HUES6 (cell line): ENCODE measurements at regions not wholly inside any gene's neighbourhood (a gene's known extent, or its start where the extent isn't known, plus 50 kb on each side); places are given as distances from the start of the nearest gene placed in this dataset.
"Not testable (repeated sequence)": the region's sequence is repeated elsewhere in the genome, so short reads cannot be mapped to it uniquely, and the experiment has no call there.

Source experiments
- H3K27ac ChIP-seq: 2 replicates; pipeline ENCODE4 v1.7.0; 2013; ENCODE audit warnings: low read depth, mild to moderate bottlenecking, low read length, inconsistent platforms
- H3K27me3 ChIP-seq: 2 replicates; pipeline ENCODE4 v1.6.1; 2013; ENCODE audit warnings: low read length; ENCODE audit not compliant: control insufficient read depth, insufficient read depth
- H3K36me3 ChIP-seq: 2 replicates; pipeline ENCODE4 v1.6.1; 2013; ENCODE audit warnings: low read length; ENCODE audit not compliant: control insufficient read depth, insufficient read depth
- H3K4me1 ChIP-seq: 2 replicates; pipeline ENCODE4 v1.6.1; 2013; ENCODE audit warnings: low read length; ENCODE audit not compliant: control insufficient read depth, insufficient read depth
- H3K4me3 ChIP-seq: 2 replicates; pipeline ENCODE4 v1.5.1; 2013; ENCODE audit warnings: low read depth, low read length
- H3K9ac ChIP-seq: one replicate; pipeline ENCODE4 v1.6.1; 2013; ENCODE audit warnings: mild to moderate bottlenecking, low read length
- H3K9me3 ChIP-seq: 2 replicates; pipeline ENCODE4 v1.6.1; 2013; ENCODE audit warnings: low read depth, low read length; ENCODE audit not compliant: control insufficient read depth, insufficient read depth

DNA sequence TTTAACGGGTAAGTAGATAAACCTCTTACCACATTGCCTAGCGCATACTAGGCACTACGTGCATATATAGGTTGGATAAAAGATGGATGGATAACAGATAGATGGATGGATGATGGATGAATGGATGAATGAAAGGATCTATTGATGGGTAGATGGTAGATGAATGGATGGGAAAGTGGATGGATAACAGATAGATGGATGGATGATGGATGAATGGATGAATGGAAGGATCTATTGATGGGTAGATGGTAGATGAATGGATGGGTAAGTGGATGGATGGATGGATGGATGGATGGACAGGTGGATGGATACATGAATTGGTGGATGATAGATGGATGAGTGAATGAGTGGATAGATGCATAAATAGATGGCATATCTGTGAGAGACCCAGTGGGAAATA lies 555.0 kb downstream of the MN1 start:
- no peak overlapping the region for H3K9ac ChIP-seq
- H3K27ac ChIP-seq: no peak overlapping the region
- H3K4me1 ChIP-seq: no peaks in the 10 kb centered on the region; the same call in 1 of the 2 replicates
- peaks cover 3% of the 10 kb centered on the region; the same call in 1 of the 2 replicates for H3K27me3 ChIP-seq
- H3K9me3 ChIP-seq: no peaks in the 10 kb centered on the region
- H3K4me3 ChIP-seq: no peak overlapping the region
- no peaks in the 10 kb centered on the region for H3K36me3 ChIP-seq

DNA sequence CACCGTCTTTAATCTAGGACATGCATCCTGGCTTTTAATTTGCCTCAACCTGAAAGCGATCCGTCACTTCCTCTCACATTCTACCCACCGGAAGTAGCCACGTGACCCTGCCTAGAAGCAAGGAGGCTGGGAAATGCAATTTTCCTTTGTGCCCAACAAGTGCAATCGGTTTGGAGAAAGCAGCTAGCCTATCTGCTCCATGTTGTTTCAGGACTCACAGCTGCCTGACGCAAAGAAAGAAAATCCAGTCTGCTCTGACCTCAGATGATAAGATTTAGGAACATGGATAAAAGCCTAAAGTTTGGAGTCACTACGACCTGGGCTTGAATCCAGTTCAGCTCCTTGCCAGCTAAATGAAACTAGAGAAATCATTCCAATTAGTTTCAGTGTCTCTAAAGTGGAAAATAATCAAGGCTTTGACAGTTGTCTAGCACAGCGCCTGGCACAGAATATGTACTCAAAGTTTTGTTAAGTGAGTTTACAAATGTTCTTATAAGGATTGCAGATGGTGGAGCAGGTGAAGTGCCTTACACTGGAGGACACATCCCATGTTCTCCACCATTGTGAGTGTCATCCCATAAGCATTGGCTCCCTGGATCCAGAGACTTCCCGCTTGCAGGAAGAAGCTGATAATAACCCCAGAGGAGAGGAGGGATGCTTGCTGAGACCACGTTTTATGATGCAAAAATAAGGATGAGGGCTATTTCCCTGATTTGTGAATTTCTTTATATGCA lies 553.7 kb downstream of the MN1 start:
- H3K27ac ChIP-seq: no peak overlapping the region
- no peak overlapping the region for H3K9ac ChIP-seq
- no peak overlapping the region for H3K4me3 ChIP-seq
- no peaks in the 10 kb centered on the region for H3K36me3 ChIP-seq
- no peaks in the 10 kb centered on the region; the same call in 1 of the 2 replicates for H3K4me1 ChIP-seq
- H3K9me3 ChIP-seq: no peaks in the 10 kb centered on the region
- peaks cover 3% of the 10 kb centered on the region; the same call in 1 of the 2 replicates for H3K27me3 ChIP-seq

DNA sequence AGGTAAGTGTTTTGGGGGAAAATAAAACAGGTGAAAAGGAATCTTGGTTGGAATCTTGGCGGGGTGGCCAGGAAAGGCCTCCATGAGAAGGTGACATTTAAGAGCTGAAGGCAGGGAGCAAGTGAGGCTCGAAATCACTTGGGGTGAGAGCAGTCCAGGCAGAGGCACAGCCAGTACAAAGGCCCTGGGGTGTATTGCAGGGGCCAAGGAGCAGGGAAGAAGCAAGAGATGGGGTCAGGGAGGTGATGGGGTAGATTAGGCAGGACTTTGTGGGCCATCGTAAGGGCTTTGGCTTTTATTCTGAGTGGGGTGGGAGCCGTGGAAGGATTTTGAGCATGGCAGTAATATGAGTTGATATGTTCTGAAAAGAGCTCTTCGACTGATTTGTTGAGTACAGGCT lies 551.1 kb downstream of the MN1 start:
- no peak overlapping the region for H3K9ac ChIP-seq
- H3K9me3 ChIP-seq: peaks cover 8% of the 10 kb centered on the region
- no peaks in the 10 kb centered on the region for H3K36me3 ChIP-seq
- peaks cover 3% of the 10 kb centered on the region; the same call in 1 of the 2 replicates for H3K27me3 ChIP-seq
- no peaks in the 10 kb centered on the region; the same call in 1 of the 2 replicates for H3K4me1 ChIP-seq
- H3K27ac ChIP-seq: no peak overlapping the region
- no peak overlapping the region for H3K4me3 ChIP-seq

DNA sequence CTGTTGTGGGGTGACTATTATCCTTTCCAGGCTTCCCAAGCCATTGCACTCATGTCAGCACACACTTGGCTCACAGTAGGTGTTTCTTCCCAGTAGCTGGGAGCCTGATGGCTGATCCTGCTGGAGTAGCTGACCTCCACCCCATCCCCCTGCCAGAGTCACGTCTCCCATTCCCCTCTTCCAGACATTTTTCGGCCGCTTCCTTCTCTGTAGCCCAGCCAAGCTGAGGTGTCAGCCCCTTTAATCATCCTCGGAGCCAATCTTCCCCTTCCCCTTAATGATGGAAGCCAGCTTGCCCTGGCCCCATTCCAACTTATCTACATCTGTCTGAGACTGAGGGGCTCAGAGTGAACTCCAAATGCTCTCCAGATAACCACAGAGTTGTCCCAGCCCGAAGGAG lies 550.7 kb downstream of the MN1 start:
- peaks cover 13% of the 10 kb centered on the region for H3K9me3 ChIP-seq
- no peaks in the 10 kb centered on the region for H3K36me3 ChIP-seq
- peaks cover 3% of the 10 kb centered on the region; the same call in 1 of the 2 replicates for H3K27me3 ChIP-seq
- H3K9ac ChIP-seq: no peak overlapping the region
- H3K4me3 ChIP-seq: no peak overlapping the region
- H3K27ac ChIP-seq: no peak overlapping the region
- H3K4me1 ChIP-seq: no peaks in the 10 kb centered on the region; the same call in 1 of the 2 replicates

DNA sequence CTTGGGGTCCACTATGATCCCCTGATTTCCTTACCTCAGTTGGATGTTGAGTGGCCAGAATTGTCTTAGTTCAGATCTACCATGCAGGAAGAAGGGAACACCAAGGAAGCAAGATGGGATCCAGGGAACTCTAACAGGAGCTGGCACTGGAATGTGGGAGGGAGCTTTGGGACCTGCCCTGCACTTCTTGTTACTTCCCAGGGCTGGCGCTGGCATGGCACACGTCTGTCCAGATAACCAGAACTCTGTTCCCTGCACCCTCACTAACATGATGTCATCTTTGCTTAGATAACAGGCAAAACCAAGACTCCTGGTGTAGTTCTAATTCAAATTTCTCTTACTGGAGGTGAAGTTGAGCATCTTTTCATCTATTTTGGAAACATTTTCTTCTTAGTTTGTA lies 550.0 kb downstream of the MN1 start:
- H3K9ac ChIP-seq: no peak overlapping the region

DNA sequence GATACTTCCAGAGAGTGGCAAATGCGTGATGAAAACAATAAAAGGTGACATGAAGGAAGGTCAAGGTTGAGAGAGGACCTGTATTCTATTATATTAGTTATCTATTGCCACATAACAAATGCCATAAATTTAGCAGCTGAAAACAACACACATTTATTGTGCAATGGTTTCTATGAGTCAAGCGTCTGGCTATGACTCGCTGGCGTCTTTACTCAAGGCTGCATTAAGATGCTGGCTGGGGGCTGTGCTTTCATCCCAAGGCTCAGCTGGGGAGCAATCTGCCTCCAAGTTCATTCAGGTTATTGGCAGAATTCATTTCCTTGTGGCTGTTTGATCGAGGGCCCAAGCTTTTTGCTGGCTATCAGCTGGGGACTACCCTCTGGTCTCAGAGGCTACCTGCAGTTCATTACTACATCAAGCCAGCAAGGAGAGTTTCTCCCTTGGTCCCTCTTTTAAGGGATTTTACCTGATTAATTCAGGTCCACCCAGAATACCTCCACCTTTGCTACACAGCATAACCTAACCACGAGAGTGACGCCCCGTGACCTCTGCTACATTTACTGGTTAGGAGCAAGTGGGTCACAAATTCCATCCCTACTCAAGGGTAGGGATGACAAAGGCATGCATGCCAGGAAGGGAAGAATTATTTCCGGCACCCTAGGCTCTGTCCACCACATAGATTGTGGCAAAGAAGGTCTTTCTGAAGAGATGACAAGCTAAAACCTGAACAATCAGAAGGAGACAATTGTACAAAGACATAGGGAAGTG lies 549.1 kb downstream of the MN1 start:
- no peaks in the 10 kb centered on the region for H3K27me3 ChIP-seq
- H3K4me1 ChIP-seq: no peaks in the 10 kb centered on the region; the same call in 1 of the 2 replicates
- H3K9ac ChIP-seq: no peak overlapping the region
- H3K4me3 ChIP-seq: no peak overlapping the region
- H3K36me3 ChIP-seq: no peaks in the 10 kb centered on the region
- H3K9me3 ChIP-seq: peaks cover 21% of the 10 kb centered on the region
- no peak overlapping the region for H3K27ac ChIP-seq

More for the DNA sequence above, 550.0 kb downstream of the MN1 start:
- Histone ChIP-seq H3K4me1 (no peaks in the 10 kb centered on the region; the same call in 1 of the 2 replicates), H3K27me3 (peaks cover 2% of the 10 kb centered on the region; the same call in 1 of the 2 replicates), H3K27ac (no peak overlapping the region), H3K9me3 (peaks cover 18% of the 10 kb centered on the region), H3K4me3 (no peak overlapping the region), H3K36me3 (no peaks in the 10 kb centered on the region)

DNA sequence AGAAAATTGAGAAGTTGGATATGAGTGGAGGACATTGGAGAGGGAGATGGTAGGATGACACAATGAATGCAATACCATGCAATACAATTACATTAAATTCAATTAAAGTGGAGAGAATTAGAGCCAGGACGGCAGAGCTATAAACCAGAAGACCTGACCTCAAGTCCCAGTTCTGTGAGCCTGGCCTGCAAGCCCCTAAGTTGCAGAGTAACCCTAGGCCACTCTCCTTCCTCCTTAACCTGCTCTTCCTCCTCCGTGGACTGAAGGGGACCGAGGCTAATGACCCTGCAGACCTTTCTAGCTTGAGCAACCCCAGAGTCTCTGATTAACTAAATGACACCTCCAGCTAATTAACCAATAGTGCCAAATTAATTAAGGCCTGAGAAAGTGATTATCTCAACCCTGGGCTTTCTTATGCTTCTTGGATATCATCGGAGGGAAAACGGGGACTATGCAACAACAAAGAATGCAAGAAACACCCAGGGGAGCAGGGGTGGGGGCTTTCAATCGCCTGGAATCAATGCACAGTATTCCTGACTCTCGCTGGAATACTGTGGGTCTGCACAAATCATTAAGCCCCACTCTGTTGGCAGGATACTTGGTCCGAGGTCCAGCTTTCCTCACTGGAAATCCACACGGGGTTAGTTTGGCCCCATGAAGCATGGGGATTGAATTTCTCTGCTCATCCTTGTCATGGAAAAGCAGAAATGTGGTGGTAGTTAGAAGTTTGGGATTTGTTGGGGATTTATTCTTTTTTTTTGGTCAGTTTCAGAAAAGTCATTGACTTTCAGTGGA lies 548.3 kb downstream of the MN1 start:
- no peaks in the 10 kb centered on the region for H3K27me3 ChIP-seq

DNA sequence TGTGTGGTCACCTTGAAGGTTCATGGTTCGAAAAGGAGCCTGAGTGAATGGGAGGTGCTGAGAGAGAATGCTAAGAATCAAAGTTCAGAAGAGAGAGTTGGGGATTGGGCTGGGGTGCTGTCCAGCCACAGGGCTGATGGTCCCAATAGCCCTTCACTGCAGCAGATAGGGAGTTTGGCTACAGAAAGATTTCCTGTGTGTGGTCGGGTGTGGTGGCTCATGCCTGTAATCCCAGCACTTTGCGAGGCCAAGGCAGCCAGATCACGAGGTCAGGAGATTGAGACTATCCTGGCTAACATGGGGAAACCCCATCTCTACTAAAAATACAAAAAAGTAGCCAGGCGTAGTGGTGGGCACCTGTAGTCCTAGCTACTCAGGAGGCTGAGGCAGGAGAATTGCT lies 547.5 kb downstream of the MN1 start:
- H3K27ac ChIP-seq, H3K27me3 ChIP-seq, H3K4me3 ChIP-seq, H3K9ac ChIP-seq, H3K36me3 ChIP-seq, H3K4me1 ChIP-seq: not testable (repeated sequence)
- H3K9me3 ChIP-seq: peaks cover 21% of the 10 kb centered on the region

More for the DNA sequence above, 548.3 kb downstream of the MN1 start:
- no peak overlapping the region for H3K27ac ChIP-seq
- H3K9ac ChIP-seq: no peak overlapping the region
- H3K9me3 ChIP-seq: peaks cover 21% of the 10 kb centered on the region
- no peaks in the 10 kb centered on the region for H3K4me1 ChIP-seq
- no peak overlapping the region for H3K4me3 ChIP-seq
- H3K36me3 ChIP-seq: no peaks in the 10 kb centered on the region

DNA sequence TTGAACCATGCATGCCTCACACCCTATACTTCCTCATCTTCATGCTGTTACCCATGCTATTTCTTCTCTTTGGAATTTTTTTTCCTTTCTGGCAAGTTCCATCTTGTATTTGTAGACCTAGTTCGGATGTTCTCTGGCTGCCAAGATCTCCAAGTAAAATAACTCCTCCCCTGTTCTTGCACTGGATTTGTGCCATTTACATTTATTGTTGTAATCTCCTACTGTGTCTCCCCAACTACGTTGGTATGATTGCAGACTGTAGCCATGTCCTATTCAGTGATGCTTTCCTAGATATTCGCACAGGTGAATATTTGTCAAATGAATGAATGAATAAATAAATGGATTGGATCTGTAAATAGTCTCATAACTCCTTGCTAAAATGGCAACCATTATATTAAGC lies 546.0 kb downstream of the MN1 start:
- Histone ChIP-seq H3K4me3 (no peak overlapping the region), H3K27me3 (no peaks in the 10 kb centered on the region), H3K27ac (no peak overlapping the region), H3K9me3 (peaks cover 21% of the 10 kb centered on the region), H3K4me1 (0 out of 2 replicates have a peak, but pooled peaks cover 11% of the 10 kb centered on the region), H3K36me3 (no peaks in the 10 kb centered on the region), H3K9ac (no peak overlapping the region)

DNA sequence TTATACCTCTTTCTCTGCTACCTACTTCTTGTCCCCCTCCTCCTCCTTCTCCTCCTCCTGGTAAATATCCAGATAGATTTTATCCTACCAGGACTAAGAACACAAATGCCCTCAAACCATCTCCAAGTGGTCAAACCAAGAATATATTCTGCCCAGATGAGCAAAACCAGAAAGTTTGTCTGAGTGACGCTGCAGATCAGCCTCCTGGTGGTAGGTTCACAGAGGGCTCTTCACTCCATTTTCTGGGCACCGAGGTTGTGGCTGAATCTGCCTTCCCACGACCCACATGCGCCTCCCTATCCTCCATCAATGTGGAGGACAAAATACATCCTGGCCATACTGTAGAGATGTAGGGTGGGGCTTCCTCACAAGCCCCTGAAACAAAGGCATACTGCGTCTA lies 543.6 kb downstream of the MN1 start:
- H3K9ac ChIP-seq: no peak overlapping the region
- H3K27me3 ChIP-seq: no peaks in the 10 kb centered on the region
- peaks cover 17% of the 10 kb centered on the region; the same call in 1 of the 2 replicates for H3K4me1 ChIP-seq
- H3K27ac ChIP-seq: no peak overlapping the region
- H3K9me3 ChIP-seq: peaks cover 21% of the 10 kb centered on the region
- no peak overlapping the region for H3K4me3 ChIP-seq
- H3K36me3 ChIP-seq: no peaks in the 10 kb centered on the region
